Large intestine (tissue), 3 donors: ENCODE measurements at regions not wholly inside any gene's neighbourhood (a gene's known extent, or its start where the extent isn't known, plus 50 kb on each side); places are given as distances from the start of the nearest gene placed in this dataset.

Experiments
- DNase-seq, 2 donors: peaks; one replicate each; pipeline versions ENCODE4 v3.0.0 to v3.0.0-alpha.2; 2013
- H3K27ac ChIP-seq: one replicate; pipeline ENCODE4 v1.5.1; 2013; ENCODE audit warnings: low read length
- H3K27me3 ChIP-seq: 2 replicates; pipeline ENCODE4 v1.6.1; 2013; ENCODE audit warnings: low read length; ENCODE audit not compliant: control insufficient read depth, insufficient read depth
- H3K36me3 ChIP-seq: 2 replicates; pipeline ENCODE4 v1.6.1; 2013; ENCODE audit warnings: low read length; ENCODE audit not compliant: control insufficient read depth, insufficient read depth
- H3K4me1 ChIP-seq: one replicate; pipeline ENCODE4 v1.6.1; 2013; ENCODE audit warnings: low read length; ENCODE audit not compliant: control insufficient read depth, insufficient read depth
- H3K4me3 ChIP-seq: one replicate; pipeline ENCODE4 v1.5.1; 2013; ENCODE audit warnings: low read length
- H3K9me3 ChIP-seq: one replicate; pipeline ENCODE4 v1.6.1; 2013; ENCODE audit warnings: mild to moderate bottlenecking, low read depth, low read length, moderate library complexity; ENCODE audit not compliant: control insufficient read depth
- WGBS: methylation state at CpG from one replicate; pipeline ENCODE4 v1.1.5; 2013; ENCODE audit warnings: low lambda C conversion rate; ENCODE audit not compliant: insufficient coverage; 5-methylcytosine and 5-hydroxymethylcytosine counted together

GRCh38 chr17:64771980-64772844 is 110.1 kb upstream of the SMURF2 start:
- Histone ChIP-seq H3K36me3 (peaks cover 11% of the 10 kb centered on the region), H3K27me3 (peaks cover under 1% of the 10 kb centered on the region), H3K9me3 (no peaks in the 10 kb centered on the region), H3K4me1 (peaks cover 27% of the 10 kb centered on the region), H3K27ac (no peak overlapping the region), H3K4me3 (no peak overlapping the region)
- WGBS, result no CpG with 5 or more reads among the region's 5 CpGs
- DNase-seq, result no peak

DNA sequence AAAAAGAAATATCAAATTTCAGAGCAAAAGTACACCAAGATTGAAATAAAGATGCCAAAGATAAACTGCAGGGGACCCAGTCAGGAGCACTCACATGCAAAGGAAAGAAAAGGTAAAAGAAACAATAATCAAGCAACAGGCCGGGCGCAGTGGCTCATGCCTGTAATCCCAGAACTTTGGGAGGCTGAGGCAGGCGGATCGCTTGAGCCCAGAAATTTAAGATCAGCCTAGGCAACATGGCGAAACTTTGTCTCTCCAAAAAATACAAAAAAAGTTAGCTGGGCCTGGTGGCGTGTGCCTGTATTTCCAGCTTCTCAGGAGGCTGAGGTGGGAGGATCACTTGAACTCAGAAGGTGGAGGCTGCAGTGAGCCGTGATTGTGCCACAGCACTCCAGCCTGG is 107.6 kb upstream of the SMURF2 start:
- Histone ChIP-seq H3K36me3 (peaks cover 20% of the 10 kb centered on the region), H3K4me1 (peaks cover 10% of the 10 kb centered on the region), H3K4me3 (no peak overlapping the region), H3K9me3 (no peaks in the 10 kb centered on the region), H3K27ac (no peak overlapping the region), H3K27me3 (no peaks in the 10 kb centered on the region)
- no CpG with 5 or more reads among the region's 7 CpGs for WGBS
- no peak for DNase-seq

- Histone ChIP-seq H3K4me1 (no peaks in the 10 kb centered on the region), H3K9me3 (no peaks in the 10 kb centered on the region), H3K36me3 (peaks cover 31% of the 10 kb centered on the region), H3K4me3 (no peak overlapping the region), H3K27ac (no peak overlapping the region), H3K27me3 (no peaks in the 10 kb centered on the region)
- WGBS, result no CpG with 5 or more reads among the region's 11 CpGs
- DNase-seq, result no peak
Observed at GRCh38 chr17:64767269-64767997, 105.3 kb upstream of the SMURF2 start.

GRCh38 chr17:64765191-64765889 is 103.2 kb upstream of the SMURF2 start:
- Histone ChIP-seq H3K9me3 (no peaks in the 10 kb centered on the region), H3K36me3 (peaks cover 43% of the 10 kb centered on the region), H3K27me3 (no peaks in the 10 kb centered on the region), H3K4me3 (no peak overlapping the region), H3K4me1 (no peaks in the 10 kb centered on the region), H3K27ac (no peak overlapping the region)
- no peak for DNase-seq
- WGBS, result 81% methylated on average over 2 of the region's 7 CpGs

DNA sequence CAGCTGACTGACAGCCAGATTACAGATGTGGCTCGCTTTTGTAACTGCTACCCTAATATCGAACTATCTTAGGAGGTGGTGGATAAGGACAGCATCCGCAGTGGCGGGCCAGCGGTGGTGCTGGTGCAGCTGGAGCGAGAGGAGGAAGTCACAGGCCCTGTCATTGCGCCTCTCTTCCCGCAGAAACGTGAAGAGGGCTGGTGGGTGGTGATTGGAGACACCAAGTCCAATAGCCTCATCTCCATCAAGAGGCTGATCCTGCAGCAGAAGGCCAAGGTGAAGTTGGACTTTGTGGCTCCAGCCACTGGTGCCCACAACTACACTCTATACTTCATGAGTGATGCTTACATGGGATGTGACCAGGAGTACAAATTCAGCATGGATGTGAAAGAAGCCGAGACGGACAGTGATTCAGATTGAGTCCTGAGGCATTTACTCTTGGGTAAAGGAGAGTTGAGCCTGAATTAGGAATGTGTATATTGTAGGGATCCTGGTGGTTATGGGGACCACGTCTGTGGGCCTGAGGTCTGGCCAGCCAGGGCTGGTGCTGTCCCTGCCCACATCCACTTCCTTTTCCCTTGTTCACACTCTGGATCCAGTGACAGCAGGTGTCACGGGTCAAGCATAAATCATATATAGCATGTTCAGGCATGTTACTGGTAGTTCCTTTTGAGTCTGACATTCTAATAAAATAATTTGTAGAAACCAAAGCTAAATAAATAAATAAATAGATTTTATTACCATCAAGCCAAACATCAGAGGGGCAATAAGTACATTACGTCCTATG is 89.0 kb upstream of the SMURF2 start:
- 90% methylated on average over 2 of the region's 14 CpGs for WGBS
- Histone ChIP-seq H3K9me3 (no peaks in the 10 kb centered on the region), H3K36me3 (peaks cover 45% of the 10 kb centered on the region), H3K4me1 (no peaks in the 10 kb centered on the region), H3K4me3 (no peak overlapping the region), H3K27ac (no peak overlapping the region), H3K27me3 (no peaks in the 10 kb centered on the region)
- no peak for DNase-seq

- no peak overlapping the region for H3K27ac ChIP-seq
- H3K27me3 ChIP-seq, result no peaks in the 10 kb centered on the region
- H3K4me3 ChIP-seq, result no peak overlapping the region
- no peak for DNase-seq
- H3K36me3 ChIP-seq, result peaks cover 39% of the 10 kb centered on the region
- no peaks in the 10 kb centered on the region for H3K4me1 ChIP-seq
- no CpG with 5 or more reads among the region's 9 CpGs for WGBS
- no peaks in the 10 kb centered on the region for H3K9me3 ChIP-seq
Observed at GRCh38 chr17:64750478-64750877, 88.4 kb upstream of the SMURF2 start.

DNA sequence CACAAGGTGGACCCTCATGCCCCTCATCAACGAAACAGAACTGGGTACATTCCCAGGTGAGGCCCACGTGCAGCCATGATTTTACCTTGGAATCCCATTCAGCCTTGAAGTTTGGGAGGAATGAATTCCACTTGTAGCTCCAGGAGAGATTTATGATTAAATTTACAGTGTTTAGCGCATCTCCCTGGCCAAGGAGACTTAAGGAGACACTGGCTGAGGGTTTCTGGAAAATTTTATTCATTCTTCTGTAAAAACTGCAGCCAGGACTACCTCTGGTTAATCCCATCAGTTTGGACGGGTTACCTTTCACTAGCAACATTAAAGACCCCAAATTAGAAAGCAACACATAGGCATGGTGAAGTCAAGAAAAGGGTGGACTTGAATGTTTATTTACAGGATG is 87.2 kb upstream of the SMURF2 start:
- no peak for DNase-seq
- WGBS, result no CpG with 5 or more reads among the region's 4 CpGs
- no peaks in the 10 kb centered on the region for H3K27me3 ChIP-seq
- H3K9me3 ChIP-seq, result no peaks in the 10 kb centered on the region
- H3K4me3 ChIP-seq, result no peak overlapping the region
- no peak overlapping the region for H3K27ac ChIP-seq
- H3K4me1 ChIP-seq, result no peaks in the 10 kb centered on the region
- peaks cover 30% of the 10 kb centered on the region for H3K36me3 ChIP-seq

- WGBS, result 100% methylated on average over 1 of the region's 7 CpGs
- H3K27ac ChIP-seq, result no peak overlapping the region
Observed at GRCh38 chr17:64747938-64748540, 85.9 kb upstream of the SMURF2 start.

DNA sequence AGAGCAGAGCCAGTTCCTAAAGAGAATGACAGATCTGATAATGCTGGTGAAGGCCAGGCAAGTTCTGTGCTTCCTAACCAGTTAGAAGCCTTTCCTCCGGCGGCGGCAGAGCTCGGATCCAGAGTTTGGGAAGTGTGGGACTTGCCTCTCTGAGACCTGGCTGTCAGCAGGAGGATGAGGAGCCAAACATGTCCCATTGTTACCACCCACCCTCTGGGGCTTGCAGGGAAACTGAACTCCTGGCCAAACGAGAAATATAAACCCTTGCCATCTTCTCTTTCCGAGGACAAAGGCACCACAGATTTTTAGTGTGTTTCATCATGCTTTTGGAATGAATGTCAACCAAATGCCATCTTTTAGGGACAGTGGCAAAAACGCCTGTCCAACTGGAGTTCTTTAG is 80.2 kb upstream of the SMURF2 start:
- DNase-seq, result no peak
- H3K27ac ChIP-seq, result no peak overlapping the region
- H3K4me3 ChIP-seq, result no peak overlapping the region
- H3K4me1 ChIP-seq, result no peaks in the 10 kb centered on the region
- no peaks in the 10 kb centered on the region for H3K36me3 ChIP-seq
- no peaks in the 10 kb centered on the region for H3K9me3 ChIP-seq
- H3K27me3 ChIP-seq, result no peaks in the 10 kb centered on the region
- WGBS, result no CpG with 5 or more reads among the region's 7 CpGs

More at GRCh38 chr17:64747938-64748540, 85.9 kb upstream of the SMURF2 start:
- H3K36me3 ChIP-seq, result peaks cover 21% of the 10 kb centered on the region
- no peaks in the 10 kb centered on the region for H3K27me3 ChIP-seq
- H3K9me3 ChIP-seq, result no peaks in the 10 kb centered on the region
- H3K4me1 ChIP-seq, result no peaks in the 10 kb centered on the region
- DNase-seq, result no peak
- H3K4me3 ChIP-seq, result no peak overlapping the region
